Activated naive CD4-positive, alpha-beta T cell treated with anti-CD3 and anti-CD28 coated beads, Interleukin-2, amount 50 U/mL, for 72 hours (primary cell): ENCODE measurements at regions not wholly inside any gene's neighbourhood (a gene's known extent, or its start where the extent isn't known, plus 50 kb on each side); places are given as distances from the start of the nearest gene placed in this dataset.
A peak's percentile ranks its signal among the peaks of the same experiment; 100 is the strongest.
"Not testable (repeated sequence)": the region's sequence is repeated elsewhere in the genome, so short reads cannot be mapped to it uniquely, and the experiment has no call there.

Source experiments
- ATAC-seq, 2 donors: fragments of 150-1000 bp; cut with Tn5 transposase; 2 replicates each; pipeline ENCODE4 v1.10.0; 2021; ENCODE audit warnings: mild to moderate bottlenecking in 2 of 2, moderate library complexity in 2 of 2
- DNase-seq, 2 donors: peaks; one replicate each; pipeline ENCODE4 v3.0.0; 2021 to 2022; ENCODE audit warnings: low spot score in 2 of 2
- H3K27ac Mint-ChIP-seq, 2 donors: one replicate each; pipeline ENCODE4 v1.8.0; 2022; ENCODE audit warnings: mild to moderate bottlenecking in 2 of 2, mixed read lengths in 2 of 2
- H3K36me3 Mint-ChIP-seq, 2 donors: one replicate each; pipeline ENCODE4 v1.8.0; 2022; ENCODE audit warnings: mixed read lengths in 2 of 2
- H3K9me3 Mint-ChIP-seq, 2 donors: one replicate each; pipeline ENCODE4 v1.8.0; 2022; ENCODE audit warnings: mixed read lengths in 2 of 2

DNA sequence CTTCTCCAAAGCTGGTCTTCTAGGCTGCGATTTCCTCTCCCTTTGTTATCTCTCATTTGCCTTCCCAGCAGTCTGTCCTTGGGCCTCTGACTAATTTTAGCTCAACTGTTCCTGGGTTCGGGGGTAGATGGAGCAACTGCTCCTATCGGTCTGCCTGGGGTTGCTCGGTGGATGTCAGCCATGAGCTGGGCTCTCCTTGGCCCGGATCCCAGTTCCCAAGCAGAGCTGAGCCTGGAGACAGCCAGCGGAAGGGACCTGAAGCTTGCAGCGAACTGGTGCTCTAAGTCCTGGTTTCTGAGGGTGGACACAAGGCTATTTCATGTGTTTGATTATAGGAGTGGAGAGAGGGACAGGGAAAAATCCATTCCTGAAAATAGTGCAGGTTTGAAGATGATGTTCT is 423.0 kb downstream of the RPS6KC1 start:
- no peak for DNase-seq
- ATAC-seq = no peak
- Mint-ChIP-seq H3K27ac (no peak overlapping the region), H3K36me3 (no peaks in the 10 kb centered on the region), H3K9me3 (no peaks in the 10 kb centered on the region)

DNA sequence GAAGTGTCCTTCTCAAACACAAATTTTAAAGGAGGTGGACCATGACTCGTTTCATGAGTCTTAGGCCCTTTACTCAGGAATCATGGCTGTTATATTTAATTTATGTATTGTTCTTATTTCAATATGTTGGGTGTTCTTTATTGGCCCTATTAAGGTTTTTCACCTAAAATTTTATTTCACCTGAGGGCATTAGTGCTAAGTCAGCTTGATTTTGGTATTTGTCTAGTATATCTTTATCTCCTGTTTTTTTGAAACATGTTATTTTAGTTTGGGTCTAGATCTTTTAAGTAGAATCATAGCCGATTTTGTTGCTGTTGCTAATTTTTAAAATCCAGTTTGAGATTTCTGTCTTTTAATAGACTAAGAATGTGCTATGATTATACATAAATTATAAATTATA is 430.4 kb downstream of the RPS6KC1 start:
- Mint-ChIP-seq H3K36me3 (no peaks in the 10 kb centered on the region), H3K27ac (no peak overlapping the region)
- no peak for ATAC-seq

DNA sequence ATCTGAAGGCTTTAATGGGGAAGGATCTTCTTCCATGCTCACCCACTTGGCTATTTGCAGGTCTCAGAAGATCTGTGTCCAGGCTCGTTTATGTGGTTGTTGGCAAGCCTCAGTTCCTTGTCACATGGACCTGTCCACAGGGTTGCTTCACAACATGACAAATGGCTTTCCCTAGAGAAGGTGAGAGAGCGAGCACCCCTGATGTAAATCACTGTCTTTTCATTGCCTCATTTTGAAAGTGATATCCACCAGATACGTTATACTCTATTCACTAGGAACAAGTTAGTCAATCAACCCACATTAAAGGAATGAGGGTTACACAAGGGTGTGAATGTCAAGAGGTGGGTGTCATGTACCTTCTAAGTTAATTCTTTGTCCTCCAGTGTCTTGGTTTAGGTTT is 433.3 kb downstream of the RPS6KC1 start:
- DNase-seq (peak in 1 of 2 donors; percentile 10), ATAC-seq (peak; percentile 73 to 98)
- Mint-ChIP-seq H3K27ac (no peak overlapping the region), H3K36me3 (no peaks in the 10 kb centered on the region), H3K9me3 (no peaks in the 10 kb centered on the region)

More for the DNA sequence above, 430.4 kb downstream of the RPS6KC1 start:
- H3K9me3 Mint-ChIP-seq = no peaks in the 10 kb centered on the region
- no peak for DNase-seq

DNA sequence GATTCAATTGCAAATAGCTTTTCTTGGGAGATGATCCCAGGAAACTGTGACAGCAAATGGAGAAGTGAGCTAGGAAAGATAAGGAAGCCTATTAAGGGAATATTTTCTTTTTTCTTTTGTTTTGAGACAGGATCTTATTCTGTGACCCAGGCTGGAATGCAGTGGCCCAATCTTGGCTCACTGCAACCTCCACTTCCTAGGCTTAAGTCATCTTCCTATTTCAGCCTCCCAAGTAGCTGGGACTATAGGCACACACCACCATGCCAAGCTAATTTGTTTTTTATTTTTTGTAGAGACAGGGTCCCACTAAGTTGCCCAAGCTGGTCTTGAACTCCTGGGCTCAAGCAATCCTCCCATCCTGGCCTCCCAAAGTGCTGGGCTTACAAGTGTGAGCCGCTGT is 433.7 kb downstream of the RPS6KC1 start:
- DNase-seq (no peak), ATAC-seq (no peak)
- H3K9me3 Mint-ChIP-seq = no peaks in the 10 kb centered on the region
- no peaks in the 10 kb centered on the region for H3K36me3 Mint-ChIP-seq
- no peak overlapping the region for H3K27ac Mint-ChIP-seq

DNA sequence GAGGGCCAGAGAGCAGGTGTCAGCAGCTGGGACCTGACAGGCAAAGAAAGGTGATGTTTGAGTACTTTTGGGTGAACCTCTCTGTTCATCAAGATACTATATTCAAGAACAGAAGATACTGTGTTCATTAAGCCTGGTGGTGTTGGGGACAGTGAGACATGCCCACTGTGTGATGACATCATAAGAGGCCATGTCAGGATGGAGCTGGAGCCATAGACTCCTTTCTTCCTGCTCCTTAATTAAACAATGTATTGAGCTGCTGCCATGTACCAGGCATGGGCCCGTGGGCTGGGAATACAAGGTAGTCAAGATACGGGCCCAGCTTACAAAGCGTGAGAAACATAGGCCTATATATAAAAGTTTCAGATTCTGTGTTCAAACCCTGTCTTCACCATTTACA is 435.4 kb downstream of the RPS6KC1 start:
- Mint-ChIP-seq H3K36me3 (no peaks in the 10 kb centered on the region), H3K9me3 (no peaks in the 10 kb centered on the region), H3K27ac (no peak overlapping the region)
- ATAC-seq (no peak), DNase-seq (no peak)

DNA sequence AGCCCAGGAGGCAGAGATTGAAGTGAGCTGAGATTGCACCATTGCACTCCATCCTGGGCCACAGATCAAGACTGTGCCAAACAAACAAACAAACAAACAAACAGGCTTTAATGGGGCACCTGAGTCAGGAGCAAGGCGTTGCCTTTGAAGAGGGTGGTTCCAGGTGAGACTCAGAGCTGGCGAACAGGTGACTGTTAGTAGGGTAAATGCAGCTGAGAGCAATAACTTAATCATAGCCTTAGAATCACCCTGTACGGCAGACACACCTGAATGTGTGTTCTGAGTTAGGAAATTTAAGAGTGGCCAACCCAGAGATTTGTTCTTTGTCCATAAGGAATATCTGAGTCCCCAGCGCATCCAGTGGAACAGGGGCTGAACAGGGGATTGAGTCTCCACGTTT is 440.4 kb downstream of the RPS6KC1 start:
- ATAC-seq (no peak), DNase-seq (no peak)
- no peak overlapping the region for H3K27ac Mint-ChIP-seq
- H3K9me3 Mint-ChIP-seq = no peaks in the 10 kb centered on the region
- H3K36me3 Mint-ChIP-seq = no peaks in the 10 kb centered on the region

DNA sequence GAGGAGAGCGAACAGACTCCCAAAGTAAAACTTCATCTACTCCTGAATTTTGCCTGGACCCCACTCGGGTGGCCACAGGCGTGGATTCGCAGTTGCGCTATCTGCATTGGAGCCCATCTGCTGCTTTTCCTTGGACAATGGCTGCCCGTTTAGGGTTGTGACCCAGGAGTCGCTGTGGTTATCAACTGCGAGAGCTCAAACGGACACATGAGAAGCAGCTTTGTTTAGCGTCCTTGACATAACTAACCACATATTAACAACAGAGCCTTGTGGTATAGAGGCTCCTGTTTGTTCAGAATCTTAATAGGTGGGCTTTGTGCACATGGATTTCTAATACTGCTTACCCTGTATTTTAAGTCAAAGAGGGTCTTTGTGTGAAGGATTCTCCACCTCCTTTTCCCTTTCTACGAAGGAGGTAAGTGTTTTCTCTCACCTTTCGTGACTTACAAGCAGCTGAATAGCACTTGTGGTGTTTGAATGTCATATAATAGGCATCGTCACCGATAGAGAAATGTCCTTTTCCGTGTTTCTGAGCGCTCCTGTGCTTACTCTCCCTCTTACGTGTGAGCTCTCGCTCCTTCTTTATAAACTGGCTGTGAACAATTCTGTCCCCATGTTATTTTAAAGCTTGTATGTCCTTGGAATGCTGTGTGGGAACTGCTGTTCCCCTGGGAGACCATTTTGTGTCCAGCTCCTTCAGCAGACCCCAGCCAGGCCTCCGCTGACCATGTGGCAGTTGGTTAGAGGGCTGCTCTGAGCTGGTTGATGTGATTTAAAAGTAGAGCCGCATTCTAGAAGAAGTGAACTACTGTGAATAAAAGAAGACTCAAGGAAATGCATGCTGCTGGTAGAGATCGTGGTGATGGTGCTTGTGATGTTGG is 441.4 kb downstream of the RPS6KC1 start:
- H3K9me3 Mint-ChIP-seq = no peaks in the 10 kb centered on the region
- ATAC-seq (no peak), DNase-seq (no peak)
- no peak overlapping the region for H3K27ac Mint-ChIP-seq
- no peaks in the 10 kb centered on the region for H3K36me3 Mint-ChIP-seq

DNA sequence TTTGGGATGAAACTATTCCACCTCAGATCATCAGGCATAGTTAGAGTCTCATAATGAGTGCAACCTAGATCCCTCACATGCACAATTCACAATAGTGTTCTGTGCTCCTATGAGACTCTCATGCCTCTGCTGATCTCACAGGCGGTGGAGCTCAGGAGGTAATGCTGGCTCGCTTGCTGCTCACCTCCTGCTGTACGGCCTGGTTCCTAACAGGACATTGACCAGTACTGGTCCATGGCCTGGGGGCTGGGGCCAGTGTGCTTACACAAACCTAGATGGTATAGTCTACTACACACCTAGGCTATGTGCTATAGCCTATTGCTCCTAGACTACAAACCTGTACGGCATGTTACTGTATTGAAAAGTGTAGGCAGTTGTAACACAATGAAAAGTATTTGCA is 448.4 kb downstream of the RPS6KC1 start:
- Mint-ChIP-seq H3K27ac (no peak overlapping the region), H3K36me3 (no peaks in the 10 kb centered on the region), H3K9me3 (no peaks in the 10 kb centered on the region)
- no peak for DNase-seq
- ATAC-seq = no peak

DNA sequence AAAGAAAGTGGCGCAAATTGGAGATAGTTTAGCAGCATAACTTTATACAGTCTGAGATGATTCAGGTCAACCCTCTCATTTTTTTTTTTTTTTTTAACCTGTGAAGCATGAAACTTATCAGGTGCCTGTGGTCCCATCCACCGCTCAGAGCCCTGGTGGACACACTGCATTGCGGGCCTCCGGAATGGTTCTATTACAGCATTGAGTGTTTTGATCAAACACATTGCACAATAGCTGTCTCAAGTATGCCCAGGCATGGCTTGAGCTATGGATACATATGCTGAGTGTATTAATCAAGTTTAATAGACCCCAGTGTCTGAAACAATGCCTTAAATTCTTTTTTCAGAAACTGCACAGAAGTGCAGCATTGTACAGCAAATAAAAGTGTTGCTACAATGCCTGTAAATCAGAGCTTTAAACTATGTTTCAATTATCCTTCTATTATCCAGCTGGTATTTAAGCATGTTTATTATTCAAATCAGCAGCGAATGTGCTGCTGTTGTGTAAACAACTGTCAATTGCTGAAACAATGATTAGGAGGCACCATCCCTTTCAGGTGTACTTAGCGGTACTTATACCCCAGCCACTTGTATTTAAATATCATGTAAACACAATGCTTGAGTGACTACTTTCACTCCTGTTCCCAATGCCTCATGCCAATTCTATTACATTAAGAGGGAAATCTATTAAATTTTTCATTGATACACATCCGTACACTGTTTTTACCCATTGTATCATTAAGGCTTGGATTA is 456.6 kb downstream of the RPS6KC1 start:
- DNase-seq (no peak), ATAC-seq (no peak)

DNA sequence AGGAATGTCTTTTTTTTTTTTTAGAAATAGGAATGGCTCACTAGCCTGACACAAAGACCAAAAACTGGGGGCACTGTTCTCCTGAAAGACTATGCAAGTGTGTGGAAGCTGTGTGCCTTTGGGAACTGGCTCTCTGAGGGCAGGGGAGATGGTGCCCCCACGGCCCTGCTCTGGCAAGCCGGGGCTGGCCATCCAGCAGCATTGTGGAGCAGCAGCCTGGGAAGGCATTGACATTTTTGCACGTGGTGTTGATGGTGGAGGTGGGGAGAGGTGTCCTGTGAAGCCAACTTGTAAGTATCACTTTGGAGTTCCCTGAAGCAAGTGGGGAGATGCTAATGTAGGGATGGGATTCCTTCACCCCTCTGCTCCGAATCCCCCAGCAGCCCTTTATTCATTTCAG is 460.1 kb downstream of the RPS6KC1 start:
- H3K27ac Mint-ChIP-seq = no peak overlapping the region
- ATAC-seq (no peak), DNase-seq (no peak)
- H3K9me3 Mint-ChIP-seq = peaks cover 0 to 8% of the 10 kb centered on the region in 2 donors
- no peaks in the 10 kb centered on the region for H3K36me3 Mint-ChIP-seq

More for the DNA sequence above, 456.6 kb downstream of the RPS6KC1 start:
- Mint-ChIP-seq H3K27ac (no peak overlapping the region), H3K9me3 (peaks cover 0 to under 1% of the 10 kb centered on the region in 2 donors), H3K36me3 (no peaks in the 10 kb centered on the region)

DNA sequence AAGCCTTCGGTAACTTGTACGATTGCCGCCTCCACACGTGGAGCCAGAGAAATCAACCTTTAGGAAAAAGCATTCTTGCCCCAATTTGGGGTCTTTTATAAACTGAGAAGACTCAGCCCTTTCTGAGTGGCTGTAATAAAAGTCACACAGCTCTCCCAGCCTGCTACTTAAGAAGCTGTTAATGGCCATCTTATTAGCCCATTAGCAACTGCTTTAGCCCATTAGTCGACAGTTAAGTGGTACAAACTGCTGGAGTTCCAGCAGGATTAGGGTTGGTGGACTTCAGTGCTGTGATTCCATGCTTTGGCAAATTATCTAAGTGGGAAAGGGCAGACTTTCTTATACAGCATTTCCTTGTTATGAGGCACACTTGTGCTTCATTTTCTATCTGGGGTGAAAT is 461.3 kb downstream of the RPS6KC1 start:
- ATAC-seq (no peak), DNase-seq (no peak)
- H3K27ac Mint-ChIP-seq = no peak overlapping the region
- peaks cover 0 to 8% of the 10 kb centered on the region in 2 donors for H3K9me3 Mint-ChIP-seq
- H3K36me3 Mint-ChIP-seq = no peaks in the 10 kb centered on the region

DNA sequence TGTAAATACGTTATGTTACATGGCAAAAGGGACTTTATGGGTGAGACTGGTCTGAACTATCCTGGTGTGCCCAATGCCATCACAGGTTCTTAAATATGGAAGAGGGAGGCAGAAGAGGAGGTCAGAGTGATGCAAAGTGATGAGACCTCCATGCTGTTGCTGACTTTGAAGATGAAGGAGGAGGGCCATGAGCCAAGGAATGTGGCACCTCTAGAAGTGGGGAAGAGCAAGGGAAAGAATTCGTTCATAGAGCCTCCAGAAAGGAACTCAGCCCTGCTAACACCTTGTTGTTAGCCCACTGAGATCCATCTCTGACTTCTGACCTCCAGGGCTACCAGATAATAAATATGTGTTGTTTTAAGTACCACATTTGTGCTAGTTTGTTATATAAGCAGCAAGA is 462.0 kb downstream of the RPS6KC1 start:
- Mint-ChIP-seq H3K36me3 (no peaks in the 10 kb centered on the region), H3K9me3 (peaks cover 0 to 8% of the 10 kb centered on the region in 2 donors), H3K27ac (no peak overlapping the region)
- ATAC-seq (no peak), DNase-seq (no peak)

DNA sequence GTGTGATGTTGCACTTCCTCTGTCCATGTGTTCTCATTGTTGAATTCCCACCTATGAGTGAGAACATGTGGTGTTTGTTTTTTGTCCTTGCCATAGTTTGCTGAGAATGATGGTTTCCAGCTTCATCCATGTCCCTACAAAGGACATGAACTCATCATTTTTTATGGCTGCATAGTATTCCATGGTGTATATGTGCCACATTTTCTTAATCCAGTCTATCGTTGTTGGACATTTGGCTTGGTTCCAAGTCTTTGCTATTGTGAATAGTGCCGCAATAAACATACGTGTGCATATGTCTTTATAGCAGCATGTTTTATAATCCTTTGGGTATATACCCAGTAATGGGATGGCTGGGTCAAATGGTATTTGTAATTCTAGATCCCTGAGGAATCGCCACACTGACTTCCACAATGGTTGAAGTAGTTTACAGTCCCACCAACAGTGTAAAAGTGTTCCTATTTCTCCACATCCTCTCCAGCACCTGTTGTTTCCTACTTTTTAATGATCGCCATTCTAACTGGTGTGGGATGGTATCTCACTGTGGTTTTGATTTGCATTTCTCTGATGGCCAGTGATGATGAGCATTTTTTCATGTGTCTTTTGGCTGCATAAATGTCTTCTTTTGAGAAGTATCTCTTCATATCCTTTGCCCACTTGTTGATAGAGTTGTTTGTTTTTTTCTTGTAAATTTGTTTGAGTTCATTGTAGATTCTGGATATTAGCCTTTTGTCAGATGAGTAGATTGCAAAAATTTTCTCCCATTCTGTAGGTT is 463.6 kb downstream of the RPS6KC1 start:
- not testable (repeated sequence) for H3K27ac Mint-ChIP-seq, DNase-seq, H3K36me3 Mint-ChIP-seq, H3K9me3 Mint-ChIP-seq, ATAC-seq

DNA sequence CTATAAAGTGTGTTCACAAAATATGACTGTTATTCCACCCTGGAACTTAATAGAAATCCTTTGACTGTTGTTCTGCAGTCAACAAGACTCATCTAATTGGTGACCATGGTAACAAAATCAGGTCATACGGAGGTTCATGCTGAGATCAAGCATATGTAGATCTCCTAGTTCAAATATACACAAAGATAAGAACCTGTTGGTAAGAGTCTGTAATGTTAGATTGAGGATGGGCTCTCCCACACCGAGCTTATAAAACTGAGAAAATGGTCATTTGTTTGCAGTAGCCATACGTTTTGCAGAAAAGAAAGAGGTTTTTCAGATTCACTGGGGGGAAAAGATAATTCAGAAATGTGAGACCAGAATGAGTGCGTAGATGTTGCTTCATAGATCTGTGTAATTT is 468.1 kb downstream of the RPS6KC1 start:
- Mint-ChIP-seq H3K27ac (no peak overlapping the region), H3K9me3 (peaks cover 8 to 16% of the 10 kb centered on the region in 2 donors), H3K36me3 (peaks cover 0 to 7% of the 10 kb centered on the region in 2 donors)
- DNase-seq = no peak
- no peak for ATAC-seq

DNA sequence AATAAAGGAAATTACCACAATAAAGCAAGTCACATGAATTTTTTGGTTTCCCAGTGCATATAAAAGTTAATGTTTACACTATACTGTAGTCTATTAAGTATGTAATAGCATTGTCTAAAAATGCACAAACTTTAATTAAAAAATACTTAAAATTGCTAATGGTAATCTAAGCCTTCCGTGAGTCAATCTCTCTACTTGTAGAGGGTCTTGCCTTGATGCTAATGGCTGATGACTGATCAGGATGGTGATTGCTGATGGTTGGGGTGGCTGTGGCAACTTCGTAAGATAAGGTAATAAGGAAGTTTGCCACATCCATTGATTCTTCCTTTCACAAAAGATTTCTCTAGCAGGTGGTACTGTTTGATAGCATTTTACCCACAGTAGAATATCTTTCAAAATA is 466.6 kb upstream of the PROX1 start:
- DNase-seq = no peak

DNA sequence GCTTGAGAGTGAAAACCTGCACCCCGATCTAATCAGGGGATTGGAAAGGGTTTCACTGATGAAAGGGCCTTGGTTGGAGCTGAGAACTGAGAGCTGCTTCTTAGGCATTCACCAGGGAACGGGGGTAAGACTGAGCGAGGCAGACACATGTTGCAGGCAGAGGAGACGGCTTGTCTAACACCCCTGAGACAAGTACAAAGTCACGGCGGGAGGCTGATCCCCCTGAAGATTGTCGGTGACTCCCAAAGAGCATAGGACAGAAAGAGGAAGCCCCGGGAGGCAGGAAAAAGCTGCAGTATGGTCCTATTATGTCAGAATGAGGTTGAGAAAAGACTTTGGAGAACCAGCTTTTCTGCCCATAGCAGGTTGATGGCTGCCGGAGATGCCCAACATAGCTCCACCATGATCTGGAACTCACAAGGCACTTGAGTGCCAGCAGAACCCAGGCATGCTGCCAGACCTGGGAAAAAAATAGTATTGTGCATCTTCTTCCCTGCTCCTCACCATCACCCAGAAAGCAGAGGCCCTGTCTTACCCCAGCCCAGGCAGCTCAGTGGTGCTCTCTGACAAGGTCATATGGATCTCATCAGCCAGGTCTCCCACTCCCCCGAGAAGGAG is 463.9 kb upstream of the PROX1 start:
- Mint-ChIP-seq H3K9me3 (peaks cover 8 to 16% of the 10 kb centered on the region in 2 donors), H3K27ac (no peak overlapping the region), H3K36me3 (peaks cover 0 to 7% of the 10 kb centered on the region in 2 donors)
- ATAC-seq = no peak
- no peak for DNase-seq

More for the DNA sequence above, 466.6 kb upstream of the PROX1 start:
- Mint-ChIP-seq H3K27ac (no peak overlapping the region), H3K36me3 (peaks cover 0 to 7% of the 10 kb centered on the region in 2 donors), H3K9me3 (peaks cover 8 to 16% of the 10 kb centered on the region in 2 donors)
- ATAC-seq = no peak
